ENCODE measurements at regions not wholly inside any gene's neighbourhood (a gene's known extent, or its start where the extent isn't known, plus 50 kb on each side); places are given as distances from the start of the nearest gene placed in this dataset.

GRCh38 chr5:61654876-61655275 lies 322.8 kb downstream of the ZSWIM6 start:
- no peak for DNase-seq

GRCh38 chr5:61657010-61657409 lies 325.0 kb downstream of the ZSWIM6 start:
- DNase-seq, result no peak

GRCh38 chr5:61657686-61658085 lies 325.6 kb downstream of the ZSWIM6 start:
- no peak for DNase-seq

- peak; percentile 90 for DNase-seq
Observed at GRCh38 chr5:61658592-61659008, 326.5 kb downstream of the ZSWIM6 start.

GRCh38 chr5:61659221-61659696 lies 327.2 kb downstream of the ZSWIM6 start:
- DNase-seq, result peak; percentile 1

GRCh38 chr5:61662670-61663069 lies 330.6 kb downstream of the ZSWIM6 start:
- DNase-seq, result no peak

- no peak for DNase-seq
Observed at GRCh38 chr5:61666064-61666621, 334.1 kb downstream of the ZSWIM6 start.

GRCh38 chr5:61667525-61668218 lies 335.6 kb downstream of the ZSWIM6 start:
- DNase-seq, result no peak

- no peak for DNase-seq
Observed at GRCh38 chr5:61669531-61669930, 337.5 kb downstream of the ZSWIM6 start.

GRCh38 chr5:61670941-61671340 lies 338.9 kb downstream of the ZSWIM6 start:
- DNase-seq, result no peak

- no peak for DNase-seq
Observed at GRCh38 chr5:61673007-61673735, 341.1 kb downstream of the ZSWIM6 start.

- DNase-seq, result no peak
Observed at GRCh38 chr5:61674378-61674777, 342.3 kb downstream of the ZSWIM6 start.

- peak; percentile 6 for DNase-seq
Observed at GRCh38 chr5:61675015-61675692, 343.1 kb downstream of the ZSWIM6 start.

- no peak for DNase-seq
Observed at GRCh38 chr5:61677220-61677619, 345.2 kb downstream of the ZSWIM6 start.

GRCh38 chr5:61678966-61679365 lies 346.9 kb downstream of the ZSWIM6 start:
- peak; percentile 41 for DNase-seq

- DNase-seq, result no peak
Observed at GRCh38 chr5:61679562-61679961, 347.5 kb downstream of the ZSWIM6 start.

GRCh38 chr5:61680247-61680646 lies 348.2 kb downstream of the ZSWIM6 start:
- DNase-seq, result no peak

GRCh38 chr5:61683148-61683547 lies 351.1 kb downstream of the ZSWIM6 start:
- DNase-seq, result no peak

GRCh38 chr5:61683926-61684325 lies 351.9 kb downstream of the ZSWIM6 start:
- no peak for DNase-seq

GRCh38 chr5:61686491-61687257 lies 354.6 kb downstream of the ZSWIM6 start:
- DNase-seq, result no peak

- no peak for DNase-seq
Observed at GRCh38 chr5:61687371-61687770, 355.3 kb downstream of the ZSWIM6 start.

- DNase-seq, result no peak
Observed at GRCh38 chr5:61689153-61689846, 357.2 kb downstream of the ZSWIM6 start.

All from NCI-H82 (cell line).